ENCODE measurements at regions not wholly inside any gene's neighbourhood (a gene's known extent, or its start where the extent isn't known, plus 50 kb on each side); places are given as distances from the start of the nearest gene placed in this dataset.
A peak's percentile ranks its signal among the peaks of the same experiment; 100 is the strongest.

- H3K79me1 ChIP-seq (ENCODE audit: low read depth, low read length): no peaks in the 10 kb centered on the region
- WGBS, 2 experiments (ENCODE audit: extremely low coverage in 1 of 2, insufficient coverage in 1 of 2, insufficient read length in 1 of 2, insufficient replicate concordance in 2 of 2, low coverage in 1 of 2, low lambda C conversion rate in 2 of 2, missing lambda C conversion rate in 1 of 2): 94% methylated on average over 1 of the region's 1 CpG; no CpG with 5 or more reads in 1 of the 2 experiments
- H3K4me3 ChIP-seq (ENCODE audit: extremely low read depth in 1 of 4, insufficient read depth in 2 of 4, low read depth in 3 of 4, low read length in 4 of 4): no peak overlapping the region
- H4K8ac ChIP-seq (ENCODE audit: extremely low read depth, insufficient read depth, low read length): no peak overlapping the region
- no peak overlapping the region for H3K18ac ChIP-seq (ENCODE audit: extremely low read depth, low read length)
- peak overlapping the region in 1 of 4 experiments; percentile 34; a peak in 1 of 7 replicates for H3K9ac ChIP-seq (replicated peaks in 1 of 4; ENCODE audit: extremely low read depth in 1 of 4, low read depth in 3 of 4, low read length in 3 of 4)
- no peak overlapping the region for H3K4ac ChIP-seq (replicated peaks; ENCODE audit: insufficient read length, low read depth, low read length)
- H2BK120ac ChIP-seq (replicated peaks; ENCODE audit: low read depth, low read length): no peak overlapping the region
- H4K5ac ChIP-seq (ENCODE audit: insufficient read length, low read depth, low read length): no peak overlapping the region
- H2BK12ac ChIP-seq (ENCODE audit: low read depth, low read length): no peak overlapping the region
- FAIRE-seq (no peak), DNase-seq (ENCODE audit: low read depth in 1 of 2, low spot score in 2 of 2) (no peak)
- no peaks in the 10 kb centered on the region for H3K79me2 ChIP-seq (ENCODE audit: control insufficient read depth in 1 of 2, insufficient read depth in 2 of 2, low read length in 2 of 2)
- no peak overlapping the region for H2BK20ac ChIP-seq (ENCODE audit: low read length)
- no peak overlapping the region for H4K91ac ChIP-seq (replicated peaks; ENCODE audit: insufficient read length, low read length)
- no peak for TF ChIP-seq SP4 (IDR thresholded peaks at IDR 0.05; ENCODE audit: low read length)
- TF ChIP-seq YY1 (IDR thresholded peaks at IDR 0.05; ENCODE audit: low read depth, low read length): no peak
- TF ChIP-seq SP1 (IDR thresholded peaks at IDR 0.05; ENCODE audit: low read depth, low read length): no peak
- TF ChIP-seq EP300 (IDR thresholded peaks at IDR 0.05; ENCODE audit: borderline replicate concordance in 1 of 2, low read depth in 2 of 2, low read length in 2 of 2): no peak
- no peak for TF ChIP-seq TAF7 (optimal IDR thresholded peaks at IDR 0.05; ENCODE audit: borderline replicate concordance, low read depth, low read length)
- TF ChIP-seq, protein P1, sequence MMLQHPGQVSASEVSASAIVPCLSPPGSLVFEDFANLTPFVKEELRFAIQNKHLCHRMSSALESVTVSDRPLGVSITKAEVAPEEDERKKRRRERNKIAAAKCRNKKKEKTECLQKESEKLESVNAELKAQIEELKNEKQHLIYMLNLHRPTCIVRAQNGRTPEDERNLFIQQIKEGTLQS (IDR thresholded peaks at IDR 0.05; ENCODE audit: insufficient read depth, low read depth, low read length): no peak
- TF ChIP-seq HDAC6 (IDR thresholded peaks at IDR 0.05; ENCODE audit: low read depth, low read length): no peak
- no peak for TF ChIP-seq TBP (IDR thresholded peaks at IDR 0.05; ENCODE audit: low read depth, low read length)
- TF ChIP-seq, protein P2, sequence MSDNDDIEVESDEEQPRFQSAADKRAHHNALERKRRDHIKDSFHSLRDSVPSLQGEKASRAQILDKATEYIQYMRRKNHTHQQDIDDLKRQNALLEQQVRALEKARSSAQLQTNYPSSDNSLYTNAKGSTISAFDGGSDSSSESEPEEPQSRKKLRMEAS (IDR thresholded peaks at IDR 0.05): no peak
- TF ChIP-seq POU5F1 (IDR thresholded peaks at IDR 0.05; ENCODE audit: low read depth, low read length): no peak
- TF ChIP-seq TEAD4 (IDR thresholded peaks at IDR 0.05; ENCODE audit: low read depth, low read length): no peak
- no peak for TF ChIP-seq BCL11A (IDR thresholded peaks at IDR 0.05; ENCODE audit: low read depth in 2 of 2, low read length in 2 of 2)
- no peak for TF ChIP-seq CBX8 (IDR thresholded peaks at IDR 0.05; ENCODE audit: borderline replicate concordance, low read depth, low read length)
- H3K36me3 ChIP-seq (ENCODE audit: control insufficient read depth in 2 of 4, insufficient read depth in 4 of 4, low read length in 3 of 4): no peaks in the 10 kb centered on the region
- H2BK15ac ChIP-seq (ENCODE audit: low read length): no peak overlapping the region
- H3K27me3 ChIP-seq (replicated peaks in 1 of 4; ENCODE audit: control insufficient read depth in 3 of 4, extremely low read depth in 1 of 4, insufficient read depth in 3 of 4, low read length in 3 of 4): no peaks in the 10 kb centered on the region
- no peak overlapping the region for H3K14ac ChIP-seq (ENCODE audit: insufficient read length)
- no peak overlapping the region for H2AK5ac ChIP-seq (ENCODE audit: low read depth, low read length)
- no peak overlapping the region for H3K27ac ChIP-seq (ENCODE audit: low read depth, low read length)
- no peak overlapping the region for H3K56ac ChIP-seq (replicated peaks; ENCODE audit: insufficient read length, low read depth, low read length)
- H2BK5ac ChIP-seq (ENCODE audit: low read depth, low read length): no peak overlapping the region
- H3K9me3 ChIP-seq (ENCODE audit: insufficient read depth in 2 of 2, low read depth in 1 of 2, low read length in 1 of 2): no peaks in the 10 kb centered on the region
- no peaks in the 10 kb centered on the region for H3K23me2 ChIP-seq (ENCODE audit: low read depth, low read length)
- no peaks in the 10 kb centered on the region for H4K20me1 ChIP-seq (replicated peaks in 1 of 2; ENCODE audit: control insufficient read depth in 1 of 2, insufficient read depth in 2 of 2, low read length in 2 of 2)
- POLR2A ChIA-PET (ENCODE audit: partially characterized antibody): no interaction called here
- no peak overlapping the region for H3K23ac ChIP-seq (ENCODE audit: insufficient read length)
- no peaks in the 10 kb centered on the region for H3K4me1 ChIP-seq (replicated peaks in 1 of 4; ENCODE audit: control insufficient read depth in 3 of 4, insufficient read depth in 4 of 4, low read length in 3 of 4)
- no peak overlapping the region for H3K4me2 ChIP-seq (ENCODE audit: insufficient read depth in 1 of 2, low read depth in 2 of 2, low read length in 2 of 2)
- H2AFZ ChIP-seq (ENCODE audit: low read length): no peak overlapping the region
- CTCF ChIA-PET (ENCODE audit: partially characterized antibody): no interaction called here
Observed at GRCh38 chr2:175393851-175394250, 212.3 kb upstream of the ATP5MC3 start.

All from H1 (cell line).